SHP77 treated with DMSO at 0.1 percent for 48 hours (cell line): ENCODE measurements at regions not wholly inside any gene's neighbourhood (a gene's known extent, or its start where the extent isn't known, plus 50 kb on each side); places are given as distances from the start of the nearest gene placed in this dataset.

Source experiments
- DNase-seq: peaks from one replicate; lab custom pipeline; 2025; lab: John Stamatoyannopoulos, UW

GRCh38 chr14:49016381-49016780 lies 569.8 kb downstream of the RPS29 start:
- no peak for DNase-seq

DNA sequence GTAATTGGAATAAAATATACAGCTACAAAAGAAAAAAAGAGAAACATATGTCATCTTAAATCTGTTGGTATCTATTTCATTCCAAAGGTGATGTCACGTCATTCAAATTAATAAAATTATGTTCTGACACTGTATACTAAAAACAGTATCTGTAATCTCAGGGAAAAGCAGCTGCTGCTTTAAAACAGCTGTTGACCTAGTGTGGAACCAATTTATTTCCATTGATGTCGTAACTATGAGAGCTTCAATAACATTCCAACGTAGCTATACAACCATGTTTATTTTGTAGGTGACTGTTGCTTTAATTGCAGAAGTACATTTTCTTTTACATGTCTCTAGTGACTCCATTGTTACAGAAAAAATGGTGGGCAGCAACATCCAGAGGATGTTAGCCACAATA lies 571.7 kb downstream of the RPS29 start:
- DNase-seq, result no peak

- DNase-seq, result no peak
Measured at GRCh38 chr14:49008363-49008762, 577.8 kb downstream of the RPS29 start.

DNA sequence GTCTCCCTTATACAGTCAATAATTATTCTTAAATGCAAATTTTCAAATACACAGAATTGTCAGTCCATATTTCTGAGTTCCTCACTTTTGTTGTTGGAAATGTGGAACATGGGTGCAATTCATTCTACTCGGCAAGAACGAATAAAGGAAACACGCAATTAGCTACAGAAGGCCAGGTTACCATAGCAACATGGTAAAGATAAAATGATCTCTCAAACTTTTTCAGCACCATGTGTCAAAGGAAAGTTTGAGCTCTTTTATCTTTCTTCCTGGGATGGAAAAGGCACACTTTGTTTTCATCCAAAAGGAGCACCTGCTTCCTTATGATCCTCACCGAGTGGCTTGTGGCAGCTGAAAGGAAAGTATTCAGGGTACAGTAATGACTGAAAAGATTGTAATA lies 595.0 kb downstream of the RPS29 start:
- DNase-seq, result no peak

DNA sequence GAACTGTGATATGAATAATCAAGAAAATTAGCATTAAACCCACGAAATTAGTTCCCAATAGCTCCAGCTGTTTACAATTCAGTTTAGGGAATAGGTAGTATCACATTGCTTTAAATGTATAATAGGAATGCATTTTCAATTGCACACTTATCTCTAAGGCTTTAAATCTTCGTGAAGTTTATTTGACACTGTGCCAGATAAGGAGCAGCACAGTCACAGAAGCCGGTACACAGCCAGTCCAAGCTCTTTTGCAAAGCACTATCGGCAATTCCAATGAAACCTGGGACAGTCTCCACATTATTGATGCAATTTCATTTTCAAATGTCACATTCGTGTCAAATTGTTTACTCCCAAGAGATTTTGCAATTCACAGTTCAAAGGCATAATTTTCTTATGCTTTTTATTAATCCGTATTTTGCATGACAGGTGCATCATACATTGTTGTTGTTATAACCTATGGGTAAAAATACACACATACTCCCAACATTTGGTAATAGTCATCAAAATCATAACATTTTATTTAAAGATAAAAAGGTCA lies 602.8 kb downstream of the RPS29 start:
- DNase-seq, result peak; percentile 0

DNA sequence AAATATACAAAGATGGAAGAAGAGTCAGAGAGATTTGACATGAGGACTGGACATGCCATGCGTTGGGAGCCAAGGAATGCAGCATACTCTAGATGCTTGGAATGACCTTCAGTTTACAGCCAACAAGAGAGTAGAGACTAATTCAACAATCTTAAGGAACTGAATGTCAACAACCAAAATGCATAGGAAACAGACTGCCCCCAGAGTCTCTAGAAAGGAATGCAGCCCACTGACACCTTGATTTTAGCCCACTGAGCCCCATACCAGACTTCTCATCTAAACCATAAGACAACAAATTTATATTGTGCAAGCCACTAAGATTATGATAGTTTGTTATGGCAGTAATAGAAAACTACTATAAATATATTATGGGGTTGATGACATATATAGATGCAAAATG lies 611.2 kb downstream of the RPS29 start:
- no peak for DNase-seq

DNA sequence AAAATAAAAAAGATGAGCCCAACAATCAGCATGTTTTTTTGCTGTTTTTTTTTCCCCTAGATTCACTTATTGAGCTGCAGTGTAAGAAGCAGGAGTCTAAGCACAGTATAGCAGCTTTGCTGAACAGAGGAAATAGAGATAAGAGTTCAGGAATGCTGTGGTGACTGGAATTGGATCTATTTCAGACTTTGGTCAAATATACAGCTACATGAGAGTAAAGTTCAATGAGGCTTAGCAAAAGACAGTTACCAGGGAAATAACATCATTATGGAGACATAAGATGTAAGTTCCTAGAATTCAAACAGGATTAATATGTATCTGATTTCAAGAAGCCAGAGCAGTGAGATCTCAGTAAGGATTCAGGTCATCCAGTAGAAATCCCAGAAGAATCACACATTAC lies 613.0 kb downstream of the RPS29 start:
- no peak for DNase-seq

- no peak for DNase-seq
Measured at GRCh38 chr14:48970943-48971342, 615.2 kb downstream of the RPS29 start.

DNA sequence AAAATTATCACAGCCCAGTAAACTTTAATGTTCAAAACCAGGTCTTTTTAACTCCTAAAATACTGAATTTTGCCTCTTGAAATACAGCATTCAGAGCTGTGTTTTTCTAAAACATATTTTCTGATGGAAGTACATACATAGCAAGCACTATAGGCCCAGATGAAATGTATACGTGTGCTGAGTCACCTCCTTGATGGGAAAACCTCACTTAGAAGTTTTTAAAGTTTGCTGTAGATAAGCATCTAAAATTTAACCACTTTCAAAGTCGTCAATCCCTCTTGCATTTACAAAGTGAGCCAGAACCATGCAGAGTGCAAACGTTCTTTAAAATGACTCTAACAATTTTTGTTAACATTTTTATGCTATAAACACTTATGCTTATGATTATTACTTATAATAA lies 618.8 kb downstream of the RPS29 start:
- no peak for DNase-seq

DNA sequence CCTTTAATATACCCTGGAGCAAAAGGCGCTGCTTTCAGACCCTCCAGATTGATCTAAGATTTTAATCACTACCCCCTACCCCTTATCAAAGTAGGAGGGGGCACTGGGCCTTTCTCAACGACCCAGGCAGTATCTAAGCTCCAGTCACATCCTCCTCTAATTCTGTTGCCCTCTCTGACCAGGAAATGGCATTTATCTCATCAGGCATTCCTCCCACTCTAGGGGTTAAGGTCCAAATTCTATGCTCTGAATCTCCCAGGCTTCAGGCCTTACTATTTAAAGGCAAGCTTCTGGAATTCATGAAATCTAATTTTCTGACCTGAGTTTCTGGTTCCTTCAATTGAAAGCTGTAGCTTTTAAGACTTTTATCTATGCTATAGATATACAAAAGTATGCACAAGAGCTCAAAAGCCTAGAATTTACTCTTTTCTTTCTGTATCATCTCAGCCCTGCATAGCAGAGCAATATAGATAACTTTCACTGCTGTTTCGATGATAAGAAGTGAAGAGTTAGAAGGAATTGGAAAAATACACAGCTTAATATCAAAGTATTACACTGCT lies 622.9 kb downstream of the RPS29 start:
- no peak for DNase-seq

DNA sequence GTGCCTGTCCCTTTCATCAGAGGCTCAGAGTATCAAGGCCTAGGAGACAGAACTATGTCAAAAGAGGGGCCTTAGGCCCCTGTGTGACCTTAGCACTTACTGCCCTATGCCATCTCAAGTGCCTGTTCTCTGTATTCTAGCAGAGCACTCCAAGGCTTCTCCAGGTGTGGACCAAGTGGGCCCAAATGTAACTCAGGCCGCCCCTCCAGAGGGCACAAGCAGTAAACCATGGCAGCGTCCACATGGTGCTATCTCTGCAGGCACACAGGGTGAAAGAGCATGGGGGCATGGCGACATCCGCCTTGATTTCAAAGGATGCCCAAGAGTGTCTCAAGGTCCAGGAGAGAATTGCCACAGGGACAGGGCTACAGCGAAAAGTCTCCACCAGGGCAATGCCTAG lies 628.7 kb downstream of the RPS29 start:
- DNase-seq, result no peak

GRCh38 chr14:48955857-48956256 lies 630.3 kb downstream of the RPS29 start:
- no peak for DNase-seq

- no peak for DNase-seq
Measured at GRCh38 chr14:48954446-48954845, 631.7 kb downstream of the RPS29 start.

DNA sequence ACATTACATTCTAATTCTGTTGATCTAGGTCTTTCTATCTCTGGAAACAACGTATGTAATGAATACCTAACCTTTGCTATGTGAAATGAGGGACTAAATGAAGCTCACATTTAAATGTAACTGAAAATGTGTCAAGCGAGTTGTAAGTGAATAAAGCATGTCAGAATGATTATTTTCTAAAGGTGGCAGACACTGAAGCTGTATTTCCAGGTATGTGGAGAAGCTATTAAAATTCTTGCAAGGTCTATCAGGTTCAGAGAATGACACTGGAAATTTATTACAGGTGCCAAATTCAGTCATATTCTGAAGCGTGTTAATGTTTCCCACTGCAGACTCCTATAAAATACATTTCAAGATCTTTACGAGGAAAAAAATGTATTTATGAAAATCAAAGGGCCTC lies 641.4 kb downstream of the RPS29 start:
- DNase-seq, result no peak

- no peak for DNase-seq
Measured at GRCh38 chr14:48943913-48944312, 642.3 kb downstream of the RPS29 start.

DNA sequence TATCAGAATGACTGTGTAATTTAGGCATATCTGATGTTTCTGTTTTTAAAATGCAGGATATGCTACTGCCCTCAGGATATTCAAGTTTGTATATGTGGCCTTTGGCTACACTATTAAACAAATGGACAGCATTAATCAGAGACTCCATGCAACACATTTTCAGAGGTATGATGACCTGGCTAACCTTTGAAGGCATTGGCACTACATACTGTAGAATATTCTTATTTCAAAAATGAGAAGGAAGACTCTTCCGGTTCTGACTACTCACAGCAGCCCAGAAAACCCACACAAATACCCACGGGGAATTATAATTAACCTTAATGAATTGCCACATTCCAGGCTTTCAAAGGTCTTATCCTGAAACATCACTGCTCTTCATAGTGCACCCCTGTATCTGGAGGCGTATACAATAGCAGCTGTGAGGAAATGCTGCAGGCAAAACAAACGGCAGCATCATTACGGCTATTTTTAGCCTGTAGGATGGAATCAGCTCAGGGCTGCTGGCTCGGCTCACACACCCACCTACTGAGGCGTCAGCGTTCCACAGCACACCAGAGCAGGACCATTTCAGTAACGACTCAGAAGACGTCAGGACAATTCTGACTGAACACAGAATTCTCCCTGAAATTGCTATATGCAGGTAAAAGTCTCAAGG lies 648.5 kb downstream of the RPS29 start:
- peak; percentile 30 for DNase-seq

- no peak for DNase-seq
Measured at GRCh38 chr14:48936849-48937248, 649.3 kb downstream of the RPS29 start.

DNA sequence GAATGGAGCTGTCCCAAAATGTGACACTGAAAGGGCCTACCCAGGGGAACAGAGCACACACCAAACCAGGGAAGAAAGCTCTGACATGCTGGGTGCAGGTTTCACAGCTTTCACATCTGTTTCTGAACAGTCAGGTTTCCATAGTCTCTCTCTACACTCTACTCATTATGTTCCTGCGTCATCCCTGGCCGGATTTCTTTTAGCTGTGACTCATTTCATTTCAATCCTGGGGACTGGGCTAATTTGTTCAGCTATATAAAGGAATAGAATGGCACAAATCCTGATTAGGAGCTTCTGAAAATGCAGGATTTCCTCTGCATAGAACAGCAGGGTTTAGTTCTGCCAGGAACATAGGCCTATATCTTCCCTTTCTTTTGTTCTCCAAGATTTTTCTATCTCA lies 649.8 kb downstream of the RPS29 start:
- DNase-seq, result peak; percentile 19

DNA sequence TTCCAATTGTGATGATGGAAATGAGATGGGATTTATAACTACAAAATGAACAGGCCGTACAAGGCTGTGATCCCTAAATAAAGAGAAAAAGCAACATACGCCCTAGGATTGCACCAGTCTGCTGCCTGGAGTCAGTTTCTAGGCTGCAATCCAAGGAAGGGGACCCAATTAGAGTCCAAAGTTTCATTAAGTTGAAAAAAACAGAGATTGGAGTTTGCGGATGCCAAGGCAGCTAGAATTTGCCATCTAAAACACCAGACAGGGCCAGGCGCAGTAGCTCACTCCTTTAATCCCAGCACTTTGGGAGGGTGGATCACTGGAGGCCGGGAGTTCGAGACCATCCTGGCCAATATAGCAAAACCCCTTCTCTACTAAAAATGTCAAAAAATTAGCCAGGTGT lies 661.0 kb downstream of the RPS29 start:
- no peak for DNase-seq

DNA sequence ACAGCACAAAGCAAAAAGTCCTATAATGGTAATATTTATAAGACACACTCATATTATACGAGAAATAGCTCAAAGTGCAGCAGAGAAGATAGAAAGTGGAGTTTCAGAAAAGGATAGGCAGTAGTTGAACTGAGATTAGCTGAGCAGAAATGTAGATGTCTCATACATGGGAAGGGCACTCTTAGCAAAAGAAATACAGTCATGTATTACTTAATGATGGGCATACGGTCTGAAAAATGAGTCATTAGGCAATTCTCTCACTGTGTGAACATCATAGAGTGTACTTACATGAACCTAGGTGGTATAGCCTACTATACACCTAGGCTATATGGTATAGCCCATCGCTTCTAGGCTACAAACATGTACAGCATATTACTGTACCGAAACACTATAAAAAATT lies 671.3 kb downstream of the RPS29 start:
- DNase-seq, result no peak

DNA sequence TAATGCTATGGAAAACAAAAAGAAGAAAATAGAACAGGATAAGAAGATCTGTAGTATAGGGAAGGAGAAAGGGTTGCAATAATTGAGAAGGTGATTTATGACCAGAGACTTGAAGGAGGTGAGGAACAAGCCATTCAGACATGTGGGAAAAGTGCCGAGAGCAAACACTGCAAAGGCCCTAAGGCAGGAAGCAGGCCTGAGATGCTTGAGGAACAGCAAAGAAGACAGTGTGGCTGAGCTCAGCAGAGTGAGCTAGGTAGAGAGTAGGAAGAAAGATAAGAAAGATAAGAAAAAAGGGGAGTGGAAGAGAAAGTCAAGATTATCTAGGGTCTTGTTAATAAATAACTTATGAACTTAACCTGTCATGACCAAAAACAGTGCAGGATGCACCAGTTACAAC lies 671.8 kb downstream of the RPS29 start:
- DNase-seq, result no peak

GRCh38 chr14:48900565-48900964 lies 685.6 kb downstream of the RPS29 start:
- DNase-seq, result no peak

- DNase-seq, result no peak
Measured at GRCh38 chr14:48890333-48890732, 695.8 kb downstream of the RPS29 start.

DNA sequence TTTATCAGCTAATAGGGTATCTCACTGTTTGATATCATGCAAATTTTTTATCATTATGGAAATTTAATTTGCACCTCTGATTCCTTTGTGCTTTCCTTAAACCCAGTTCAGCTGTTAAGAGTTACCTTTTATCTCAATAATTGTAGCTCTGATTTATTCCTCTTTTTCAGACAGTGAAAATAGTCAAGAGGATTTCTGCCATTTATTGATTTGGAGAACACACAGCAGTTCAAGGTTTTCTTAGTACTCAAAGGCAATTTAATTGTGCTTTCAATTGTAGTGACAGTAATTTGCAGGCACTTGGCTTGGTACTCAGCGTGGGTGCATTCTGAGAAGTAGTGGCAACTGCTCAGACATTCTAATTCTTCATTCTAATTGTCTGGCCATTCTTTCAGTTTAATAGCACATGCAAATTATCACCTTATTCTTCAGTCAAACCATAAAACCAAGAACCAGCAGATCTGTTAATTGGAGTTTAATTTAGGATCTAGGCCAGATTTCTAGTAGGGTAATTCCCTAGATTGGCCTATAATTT lies 709.3 kb downstream of the RPS29 start:
- no peak for DNase-seq
